ENCODE measurements at regions not wholly inside any gene's neighbourhood (a gene's known extent, or its start where the extent isn't known, plus 50 kb on each side); places are given as distances from the start of the nearest gene placed in this dataset.

DNA sequence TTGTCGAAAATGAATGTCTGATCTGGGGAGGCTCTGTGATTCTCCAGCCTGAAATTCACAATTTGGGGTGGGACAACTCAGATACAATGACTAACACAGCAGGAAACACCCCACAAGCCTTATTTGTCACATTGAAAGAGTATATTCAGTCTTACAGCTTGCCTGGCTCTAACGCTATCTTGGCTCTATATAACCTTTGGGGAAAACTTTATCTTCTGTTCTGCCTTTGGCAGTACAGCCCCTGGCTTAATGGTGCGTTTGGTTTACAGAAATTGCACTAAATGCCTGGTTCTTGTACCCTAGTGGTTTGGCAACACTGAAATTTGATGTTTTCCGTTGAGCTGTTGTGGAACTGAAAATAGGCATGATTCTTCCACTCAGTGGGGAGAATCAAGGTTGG is 178.1 kb upstream of the VEGFC start:
- TF ChIP-seq POLR2A (IDR thresholded peaks at IDR 0.05; ENCODE audit: extremely low read depth, insufficient read length) (no peak), MYC (IDR thresholded peaks at IDR 0.05; ENCODE audit: low read depth, low read length) (no peak), MAX (IDR thresholded peaks at IDR 0.05; ENCODE audit: low read depth, low read length) (no peak)
- TF ChIP-seq, protein P1, sequence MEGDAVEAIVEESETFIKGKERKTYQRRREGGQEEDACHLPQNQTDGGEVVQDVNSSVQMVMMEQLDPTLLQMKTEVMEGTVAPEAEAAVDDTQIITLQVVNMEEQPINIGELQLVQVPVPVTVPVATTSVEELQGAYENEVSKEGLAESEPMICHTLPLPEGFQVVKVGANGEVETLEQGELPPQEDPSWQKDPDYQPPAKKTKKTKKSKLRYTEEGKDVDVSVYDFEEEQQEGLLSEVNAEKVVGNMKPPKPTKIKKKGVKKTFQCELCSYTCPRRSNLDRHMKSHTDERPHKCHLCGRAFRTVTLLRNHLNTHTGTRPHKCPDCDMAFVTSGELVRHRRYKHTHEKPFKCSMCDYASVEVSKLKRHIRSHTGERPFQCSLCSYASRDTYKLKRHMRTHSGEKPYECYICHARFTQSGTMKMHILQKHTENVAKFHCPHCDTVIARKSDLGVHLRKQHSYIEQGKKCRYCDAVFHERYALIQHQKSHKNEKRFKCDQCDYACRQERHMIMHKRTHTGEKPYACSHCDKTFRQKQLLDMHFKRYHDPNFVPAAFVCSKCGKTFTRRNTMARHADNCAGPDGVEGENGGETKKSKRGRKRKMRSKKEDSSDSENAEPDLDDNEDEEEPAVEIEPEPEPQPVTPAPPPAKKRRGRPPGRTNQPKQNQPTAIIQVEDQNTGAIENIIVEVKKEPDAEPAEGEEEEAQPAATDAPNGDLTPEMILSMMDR (IDR thresholded peaks at IDR 0.05; ENCODE audit: low read depth, low read length): no peak

Measured in NB4 (cell line).